ENCODE measurements at regions not wholly inside any gene's neighbourhood (a gene's known extent, or its start where the extent isn't known, plus 50 kb on each side); places are given as distances from the start of the nearest gene placed in this dataset.

DNA sequence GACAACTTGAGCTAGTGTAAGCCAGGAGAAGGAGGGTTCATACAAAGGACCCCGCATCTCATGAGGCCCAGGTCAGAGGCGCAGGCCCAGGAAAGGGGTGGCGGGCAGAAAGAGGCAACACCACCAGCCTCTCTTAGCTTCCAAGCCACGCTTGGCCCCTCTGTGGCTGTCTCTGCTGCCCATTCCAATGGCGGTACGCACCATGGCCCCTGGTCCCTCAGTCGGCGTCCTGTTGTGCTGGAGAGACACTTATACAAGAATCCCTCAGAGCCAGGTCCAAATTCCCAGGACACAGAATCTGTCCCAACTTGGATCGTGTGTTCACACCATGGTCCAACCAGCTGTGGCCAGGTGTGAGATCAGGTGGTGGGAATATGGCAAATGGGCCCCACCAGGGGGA, 127.0 kb upstream of the CDH4 start:
- H3K27ac ChIP-seq: no peak overlapping the region
- H3K27me3 ChIP-seq: peaks cover 15% of the 10 kb centered on the region
- H3K4me3 ChIP-seq (ENCODE audit: low read depth in 1 of 2, low read length in 1 of 2): no peak overlapping the region
- TF ChIP-seq, protein P1, sequence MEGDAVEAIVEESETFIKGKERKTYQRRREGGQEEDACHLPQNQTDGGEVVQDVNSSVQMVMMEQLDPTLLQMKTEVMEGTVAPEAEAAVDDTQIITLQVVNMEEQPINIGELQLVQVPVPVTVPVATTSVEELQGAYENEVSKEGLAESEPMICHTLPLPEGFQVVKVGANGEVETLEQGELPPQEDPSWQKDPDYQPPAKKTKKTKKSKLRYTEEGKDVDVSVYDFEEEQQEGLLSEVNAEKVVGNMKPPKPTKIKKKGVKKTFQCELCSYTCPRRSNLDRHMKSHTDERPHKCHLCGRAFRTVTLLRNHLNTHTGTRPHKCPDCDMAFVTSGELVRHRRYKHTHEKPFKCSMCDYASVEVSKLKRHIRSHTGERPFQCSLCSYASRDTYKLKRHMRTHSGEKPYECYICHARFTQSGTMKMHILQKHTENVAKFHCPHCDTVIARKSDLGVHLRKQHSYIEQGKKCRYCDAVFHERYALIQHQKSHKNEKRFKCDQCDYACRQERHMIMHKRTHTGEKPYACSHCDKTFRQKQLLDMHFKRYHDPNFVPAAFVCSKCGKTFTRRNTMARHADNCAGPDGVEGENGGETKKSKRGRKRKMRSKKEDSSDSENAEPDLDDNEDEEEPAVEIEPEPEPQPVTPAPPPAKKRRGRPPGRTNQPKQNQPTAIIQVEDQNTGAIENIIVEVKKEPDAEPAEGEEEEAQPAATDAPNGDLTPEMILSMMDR (IDR thresholded peaks at IDR 0.05): no peak
- no peaks in the 10 kb centered on the region for H3K4me1 ChIP-seq (ENCODE audit: control insufficient read depth in 1 of 2, insufficient read depth in 1 of 2, low read depth in 1 of 2, low read length in 1 of 2)
- no peaks in the 10 kb centered on the region for H3K9me3 ChIP-seq
- no peaks in the 10 kb centered on the region for H3K36me3 ChIP-seq

- Histone ChIP-seq H3K4me1 (ENCODE audit: control insufficient read depth in 1 of 2, insufficient read depth in 1 of 2, low read depth in 1 of 2, low read length in 1 of 2) (no peaks in the 10 kb centered on the region), H3K27me3 (peaks cover 19% of the 10 kb centered on the region), H3K27ac (no peak overlapping the region), H3K36me3 (no peaks in the 10 kb centered on the region), H3K9me3 (no peaks in the 10 kb centered on the region), H3K4me3 (ENCODE audit: low read depth in 1 of 2, low read length in 1 of 2) (no peak overlapping the region)
- TF ChIP-seq, protein P1 (IDR thresholded peaks at IDR 0.05): no peak
These were observed 126.4 kb upstream of the CDH4 start for GRCh38 chr20:61125546-61126180.

DNA sequence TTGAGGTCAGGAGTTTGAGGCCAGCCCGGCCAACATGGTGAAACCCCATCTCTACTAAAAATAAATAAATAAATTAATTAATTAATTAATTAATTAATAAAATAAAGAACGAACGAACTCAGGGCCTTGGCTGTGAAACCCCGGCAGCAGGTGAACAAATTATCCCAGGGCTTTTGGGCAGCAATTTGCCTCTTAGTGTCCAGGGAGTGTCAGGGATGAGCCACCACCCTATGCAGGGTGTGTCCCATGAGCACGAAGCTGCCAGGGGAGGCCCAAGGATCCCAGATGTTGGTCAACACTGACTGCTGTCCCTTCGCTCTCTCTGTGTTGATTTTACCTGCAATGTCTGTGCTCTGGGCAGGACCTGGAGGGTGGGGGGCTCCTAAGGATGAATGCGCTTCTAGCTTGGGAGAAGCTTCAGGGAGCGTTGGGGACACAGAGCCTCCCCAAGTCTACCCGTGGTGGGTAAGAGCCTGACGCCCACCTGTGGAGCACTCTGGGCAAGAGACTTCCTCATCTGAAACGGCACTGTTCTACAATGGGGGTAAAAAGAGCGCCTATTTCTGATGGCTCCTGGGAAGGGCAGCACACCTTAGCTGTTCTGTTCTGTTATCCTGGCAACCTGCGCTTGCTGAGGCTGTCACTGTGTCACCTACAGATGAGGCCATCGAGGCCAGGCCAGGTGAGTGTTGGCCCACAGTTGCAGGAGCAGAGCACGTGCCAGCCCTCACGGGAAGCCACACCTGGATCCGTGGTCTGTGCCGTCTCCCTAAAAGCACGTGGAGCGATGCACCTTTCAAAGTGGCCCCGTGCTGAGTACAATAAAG, 125.5 kb upstream of the CDH4 start:
- H3K9me3 ChIP-seq: no peaks in the 10 kb centered on the region
- H3K27me3 ChIP-seq: peaks cover 19% of the 10 kb centered on the region
- no peaks in the 10 kb centered on the region for H3K36me3 ChIP-seq
- no peak overlapping the region for H3K27ac ChIP-seq
- TF ChIP-seq, protein P1 (IDR thresholded peaks at IDR 0.05): no peak
- no peaks in the 10 kb centered on the region for H3K4me1 ChIP-seq (ENCODE audit: control insufficient read depth in 1 of 2, insufficient read depth in 1 of 2, low read depth in 1 of 2, low read length in 1 of 2)
- no peak overlapping the region for H3K4me3 ChIP-seq (ENCODE audit: low read depth in 1 of 2, low read length in 1 of 2)

- H3K36me3 ChIP-seq: no peaks in the 10 kb centered on the region
- no peaks in the 10 kb centered on the region for H3K9me3 ChIP-seq
- peaks cover 19% of the 10 kb centered on the region for H3K27me3 ChIP-seq
- H3K4me3 ChIP-seq (ENCODE audit: low read depth in 1 of 2, low read length in 1 of 2): no peak overlapping the region
- no peak overlapping the region for H3K27ac ChIP-seq
- TF ChIP-seq, protein P1 (IDR thresholded peaks at IDR 0.05): no peak
- H3K4me1 ChIP-seq (ENCODE audit: control insufficient read depth in 1 of 2, insufficient read depth in 1 of 2, low read depth in 1 of 2, low read length in 1 of 2): no peaks in the 10 kb centered on the region
These were observed 124.6 kb upstream of the CDH4 start for GRCh38 chr20:61127311-61128039.

DNA sequence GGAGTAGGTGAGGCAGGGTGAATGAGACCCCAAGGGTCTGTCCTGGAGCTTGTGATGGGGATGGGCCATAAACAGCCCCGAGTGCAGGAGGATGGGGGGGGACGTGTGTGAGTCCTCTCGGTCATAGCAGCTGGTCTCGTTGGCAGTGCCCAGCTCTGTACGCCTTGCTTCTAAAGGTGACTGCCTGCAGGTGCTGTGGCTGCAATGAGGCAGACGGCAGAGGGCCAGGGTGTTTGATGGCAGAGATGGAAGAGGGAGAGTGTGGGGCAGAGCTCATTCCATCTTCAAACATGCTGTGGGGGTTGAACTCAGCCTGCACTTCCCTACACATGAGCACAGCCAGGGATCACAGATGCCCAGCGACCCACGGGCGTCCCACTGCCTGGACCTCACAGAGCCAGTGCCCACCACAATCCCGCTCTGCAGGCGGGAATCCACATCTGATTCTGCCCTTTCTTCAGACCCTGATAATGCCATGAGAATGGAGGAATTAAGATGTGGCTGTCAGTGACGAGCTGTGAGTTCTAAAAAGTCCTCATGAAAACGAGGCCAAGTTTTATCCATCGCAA, 123.3 kb upstream of the CDH4 start:
- peaks cover 21% of the 10 kb centered on the region for H3K27me3 ChIP-seq
- H3K4me1 ChIP-seq (ENCODE audit: control insufficient read depth in 1 of 2, insufficient read depth in 1 of 2, low read depth in 1 of 2, low read length in 1 of 2): no peaks in the 10 kb centered on the region
- TF ChIP-seq, protein P1 (IDR thresholded peaks at IDR 0.05): no peak
- H3K36me3 ChIP-seq: no peaks in the 10 kb centered on the region
- no peaks in the 10 kb centered on the region for H3K9me3 ChIP-seq
- no peak overlapping the region for H3K27ac ChIP-seq
- H3K4me3 ChIP-seq (ENCODE audit: low read depth in 1 of 2, low read length in 1 of 2): no peak overlapping the region
